OCI-LY7 (cell line): ENCODE measurements at regions not wholly inside any gene's neighbourhood (a gene's known extent, or its start where the extent isn't known, plus 50 kb on each side); places are given as distances from the start of the nearest gene placed in this dataset.
A peak's percentile ranks its signal among the peaks of the same experiment; 100 is the strongest.

Source experiments
- BruUV-seq: library from RNA; stranded (reverse); fragments of 400-500 nt; replicated peaks from 2 replicates; lab custom pipeline; 2021; lab: Mats Ljungman, UMichigan
- CTCF ChIA-PET: fragments of 300-600 bp; sonication (Branson Sonifier 250); formaldehyde crosslinking; loops from one replicate; lab custom pipeline; 2022; ENCODE audit warnings: antibody characterized with exemption; ENCODE audit not compliant: unreplicated experiment; lab: Charles Lee
- POLR2A ChIA-PET: fragments of 300-600 bp; sonication (Branson Sonifier 250); formaldehyde crosslinking; loops from one replicate; lab custom pipeline; 2022; ENCODE audit warnings: antibody characterized with exemption; lab: Charles Lee
- DNase-seq: peaks from one replicate; pipeline ENCODE4 v3.0.0-alpha.2; 2015; ENCODE audit warnings: low spot score
- H2AFZ ChIP-seq: fragments of 200-600 bp; sonication (generic), shearing (Covaris generic); 2 replicates; pipeline ENCODE4 v1.6.1; 2014; ENCODE audit warnings: mild to moderate bottlenecking, antibody characterized with exemption, low read length, moderate library complexity
- H3K27ac ChIP-seq: fragments of 200-600 bp; sonication (generic); 2 replicates; pipeline ENCODE4 v1.5.1; 2014; ENCODE audit warnings: mixed run types, low read depth, mild to moderate bottlenecking, moderate library complexity, low read length, inconsistent platforms; ENCODE audit not compliant: poor library complexity, severe bottlenecking
- H3K36me3 ChIP-seq: fragments of 200-600 bp; sonication (generic); 2 replicates; pipeline ENCODE4 v1.6.1; 2014; ENCODE audit warnings: mild to moderate bottlenecking, antibody characterized with exemption, low read length, moderate library complexity, mixed read lengths; ENCODE audit not compliant: insufficient read depth
- H3K4me1 ChIP-seq: fragments of 200-600 bp; sonication (generic); 2 replicates; pipeline ENCODE4 v1.5.1; 2014; ENCODE audit warnings: mild to moderate bottlenecking, low read length; ENCODE audit not compliant: insufficient read depth, poor library complexity, severe bottlenecking
- H3K4me2 ChIP-seq: fragments of 200-600 bp; sonication (generic); 2 replicates; pipeline ENCODE4 v1.6.1; 2014; ENCODE audit warnings: mild to moderate bottlenecking, low read length
- H3K4me3 ChIP-seq: fragments of 200-600 bp; sonication (generic); 2 replicates; pipeline ENCODE4 v1.5.1; 2014; ENCODE audit warnings: mild to moderate bottlenecking, low read depth, low read length; ENCODE audit not compliant: poor library complexity, severe bottlenecking
- H3K79me2 ChIP-seq: fragments of 200-600 bp; sonication (generic); 2 replicates; pipeline ENCODE4 v1.6.1; 2016; ENCODE audit warnings: low read depth, mild to moderate bottlenecking, low read length, moderate library complexity, mixed read lengths; ENCODE audit not compliant: insufficient read depth
- H3K9me2 ChIP-seq: fragments of 200-600 bp; sonication (generic); 2 replicates; pipeline ENCODE4 v1.6.1; 2016; ENCODE audit warnings: mild to moderate bottlenecking, low read length, mixed read lengths; ENCODE audit not compliant: insufficient read depth
- H3K9me3 ChIP-seq: fragments of 200-600 bp; sonication (generic); 2 replicates; pipeline ENCODE4 v1.6.1; 2014; ENCODE audit warnings: mild to moderate bottlenecking, mixed run types, low read length, mixed read lengths
- H4K20me1 ChIP-seq: fragments of 200-600 bp; sonication (generic); 2 replicates; pipeline ENCODE4 v1.6.1; 2014; ENCODE audit warnings: mild to moderate bottlenecking, antibody characterized with exemption, low read length, moderate library complexity, mixed read lengths; ENCODE audit not compliant: insufficient read depth
- EZH2phosphoT487 ChIP-seq: fragments of 200-600 bp; sonication (generic); IDR thresholded peaks from 2 replicates; pipeline ENCODE4 v1.6.1; 2018; ENCODE audit warnings: low read depth, borderline replicate concordance, mild to moderate bottlenecking, mixed run types, antibody characterized with exemption, low read length, moderate library complexity, mixed read lengths
- intact Hi-C: fragments of 100-400 bp; cut with micrococcal nuclease; formaldehyde crosslinking; loops from one replicate; pipeline ENCODE4 v1.10.0; 2022; ENCODE audit not compliant: unreplicated experiment
- TF ChIP-seq, protein P1 (sequence below): fragments of 200-600 bp; sonication (generic); conservative IDR thresholded peaks from 2 replicates; pipeline ENCODE4 v1.5.1; 2014; ENCODE audit warnings: mild to moderate bottlenecking, antibody characterized with exemption, low read length, moderate library complexity, mixed read lengths

DNA sequence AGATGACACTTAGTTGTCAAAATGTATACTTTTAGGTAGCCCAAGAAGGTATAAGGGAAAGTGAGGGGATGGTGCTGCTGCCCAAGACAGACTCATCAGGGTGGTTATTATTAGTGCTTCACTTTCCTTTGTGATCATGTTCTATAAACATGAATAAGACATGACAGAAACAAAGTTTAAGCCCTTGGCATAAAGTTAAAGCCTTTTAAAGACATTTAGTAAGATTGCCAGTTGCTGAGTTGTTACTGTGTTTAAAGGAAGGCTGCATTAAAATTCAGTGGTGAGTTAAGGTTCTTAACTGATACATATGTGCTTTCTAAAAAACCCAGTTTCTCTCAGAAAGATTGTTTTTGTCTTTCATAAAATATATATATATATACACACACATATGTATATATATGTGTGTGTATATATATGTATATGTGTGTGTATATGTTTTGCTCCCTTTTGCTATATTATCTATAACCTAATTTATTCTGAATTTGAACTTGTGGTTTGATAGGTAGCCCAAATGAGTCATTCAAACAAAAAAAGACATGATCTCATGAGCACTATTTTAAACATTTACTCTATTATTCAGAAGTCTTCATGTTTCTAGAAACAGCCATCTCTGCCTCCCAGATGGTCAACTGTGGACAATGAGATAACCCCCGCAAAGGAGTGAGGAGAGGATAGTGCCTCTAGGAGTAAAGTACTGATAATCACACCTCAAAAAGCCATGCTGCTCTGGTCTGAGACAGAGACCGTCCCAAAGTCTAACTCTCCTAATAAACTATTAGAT, 98.1 kb upstream of the OTUD4 start:
- POLR2A ChIA-PET: interaction anchor here (0.6 kb wide), 1 partner anchor 658 kb away, joined by 3 read pairs; no protein-coding TSS in a partner anchor
- H2AFZ ChIP-seq: no peak overlapping the region; the same call in 1 of the 2 replicates
- no peaks in the 10 kb centered on the region for H4K20me1 ChIP-seq
- no peaks in the 10 kb centered on the region for H3K79me2 ChIP-seq
- no peaks in the 10 kb centered on the region for H3K9me2 ChIP-seq
- intact Hi-C loops: loop anchor here (1.0 kb wide), 1 partner anchor 267 kb away; no protein-coding TSS in a partner anchor
- no peak overlapping the region for H3K4me2 ChIP-seq
- no peak for DNase-seq
- H3K36me3 ChIP-seq: no peaks in the 10 kb centered on the region; the same call in 1 of the 2 replicates
- BruUV-seq: no TSS peak
- TF ChIP-seq, protein P1, sequence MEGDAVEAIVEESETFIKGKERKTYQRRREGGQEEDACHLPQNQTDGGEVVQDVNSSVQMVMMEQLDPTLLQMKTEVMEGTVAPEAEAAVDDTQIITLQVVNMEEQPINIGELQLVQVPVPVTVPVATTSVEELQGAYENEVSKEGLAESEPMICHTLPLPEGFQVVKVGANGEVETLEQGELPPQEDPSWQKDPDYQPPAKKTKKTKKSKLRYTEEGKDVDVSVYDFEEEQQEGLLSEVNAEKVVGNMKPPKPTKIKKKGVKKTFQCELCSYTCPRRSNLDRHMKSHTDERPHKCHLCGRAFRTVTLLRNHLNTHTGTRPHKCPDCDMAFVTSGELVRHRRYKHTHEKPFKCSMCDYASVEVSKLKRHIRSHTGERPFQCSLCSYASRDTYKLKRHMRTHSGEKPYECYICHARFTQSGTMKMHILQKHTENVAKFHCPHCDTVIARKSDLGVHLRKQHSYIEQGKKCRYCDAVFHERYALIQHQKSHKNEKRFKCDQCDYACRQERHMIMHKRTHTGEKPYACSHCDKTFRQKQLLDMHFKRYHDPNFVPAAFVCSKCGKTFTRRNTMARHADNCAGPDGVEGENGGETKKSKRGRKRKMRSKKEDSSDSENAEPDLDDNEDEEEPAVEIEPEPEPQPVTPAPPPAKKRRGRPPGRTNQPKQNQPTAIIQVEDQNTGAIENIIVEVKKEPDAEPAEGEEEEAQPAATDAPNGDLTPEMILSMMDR: no peak
- no peak for TF ChIP-seq EZH2phosphoT487
- CTCF ChIA-PET: no interaction called here
- no peaks in the 10 kb centered on the region for H3K4me1 ChIP-seq
- H3K9me3 ChIP-seq: no peaks in the 10 kb centered on the region
- H3K27ac ChIP-seq: no peak overlapping the region
- H3K4me3 ChIP-seq: no peak overlapping the region

DNA sequence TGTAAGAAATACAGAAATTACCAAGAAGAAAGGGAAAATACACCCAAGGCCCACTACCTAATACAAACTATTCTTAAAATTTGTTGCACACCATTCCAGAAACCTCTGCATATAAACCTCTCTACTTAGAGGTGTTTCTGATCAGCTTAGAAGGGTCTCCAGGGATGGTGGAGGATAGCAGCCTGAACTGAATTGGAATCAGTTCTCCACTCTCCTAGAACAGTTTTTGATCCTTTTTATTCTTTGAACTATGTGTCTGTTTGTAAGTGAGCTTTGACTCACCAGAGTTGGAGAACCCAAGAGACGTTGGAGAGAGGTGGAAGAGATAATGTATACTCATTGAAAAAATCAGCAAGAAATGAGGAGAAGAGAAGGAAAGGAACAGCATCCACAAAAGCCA, 96.6 kb upstream of the OTUD4 start:
- Histone ChIP-seq H3K4me3 (no peak overlapping the region), H3K27ac (no peak overlapping the region), H3K4me1 (no peaks in the 10 kb centered on the region), H3K79me2 (no peaks in the 10 kb centered on the region), H3K4me2 (no peak overlapping the region), H3K9me3 (no peaks in the 10 kb centered on the region), H4K20me1 (no peaks in the 10 kb centered on the region), H2AFZ (no peak overlapping the region), H3K36me3 (no peaks in the 10 kb centered on the region; the same call in 1 of the 2 replicates), H3K9me2 (no peaks in the 10 kb centered on the region)
- no peak for TF ChIP-seq EZH2phosphoT487
- TF ChIP-seq, protein P1: no peak
- intact Hi-C loops: no loop called here
- CTCF ChIA-PET: no interaction called here
- no peak for DNase-seq
- no TSS peak for BruUV-seq
- POLR2A ChIA-PET: no interaction called here

DNA sequence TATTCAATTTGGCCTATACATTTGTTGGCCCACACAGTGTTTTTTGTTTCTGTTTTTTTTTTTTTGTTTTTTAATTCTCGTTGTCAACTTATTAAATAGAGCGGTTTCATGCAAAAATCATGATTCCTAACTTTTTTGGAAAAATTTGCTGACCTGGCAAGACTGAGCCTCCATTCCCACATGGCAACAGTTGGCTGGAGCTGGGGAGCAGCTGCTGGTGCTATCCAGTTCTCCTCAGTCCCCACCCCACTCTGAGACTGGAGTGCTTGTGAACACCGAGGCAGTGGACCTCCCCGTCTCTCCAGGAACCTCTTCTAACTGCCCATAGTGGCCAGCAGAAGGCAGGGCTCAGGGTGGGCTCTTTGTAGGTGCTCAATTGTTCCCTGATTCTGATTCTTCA, 95.7 kb upstream of the OTUD4 start:
- ChIA-PET CTCF (no interaction called here), POLR2A (interaction anchor here (0.7 kb wide), 1 partner anchor 488 kb away, joined by 3 read pairs; no protein-coding TSS in a partner anchor)
- no peaks in the 10 kb centered on the region for H3K9me2 ChIP-seq
- no peaks in the 10 kb centered on the region for H3K79me2 ChIP-seq
- peak overlapping the region; percentile 50; the same call in 1 of the 2 replicates for H2AFZ ChIP-seq
- TF ChIP-seq, protein P1: no peak
- TF ChIP-seq EZH2phosphoT487: no peak
- no TSS peak for BruUV-seq
- H3K36me3 ChIP-seq: no peaks in the 10 kb centered on the region; the same call in 1 of the 2 replicates
- H3K9me3 ChIP-seq: no peaks in the 10 kb centered on the region
- intact Hi-C loops: no loop called here
- H3K27ac ChIP-seq: no peak overlapping the region
- no peaks in the 10 kb centered on the region for H4K20me1 ChIP-seq
- no peaks in the 10 kb centered on the region for H3K4me1 ChIP-seq
- DNase-seq: no peak
- no peak overlapping the region for H3K4me2 ChIP-seq
- H3K4me3 ChIP-seq: no peak overlapping the region
